ENCODE measurements at regions not wholly inside any gene's neighbourhood (a gene's known extent, or its start where the extent isn't known, plus 50 kb on each side); places are given as distances from the start of the nearest gene placed in this dataset.

DNA sequence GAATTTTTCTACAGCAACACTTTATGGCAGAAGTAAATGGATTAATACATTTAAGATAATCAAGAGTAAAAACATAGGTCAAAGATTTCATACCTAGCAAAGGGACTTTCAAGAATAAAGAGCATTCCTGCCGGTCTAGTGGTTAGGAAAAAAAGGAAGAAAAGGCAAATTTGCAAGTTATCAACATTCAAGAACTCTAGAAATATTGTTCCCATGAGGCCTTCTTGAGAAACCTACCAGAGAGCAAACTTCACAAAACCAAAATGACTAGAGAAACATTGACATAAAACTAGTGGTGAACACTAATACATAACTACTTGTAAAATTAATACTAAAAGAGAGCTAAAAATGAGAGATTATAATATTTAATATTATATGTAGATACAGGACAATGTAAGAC is 320.2 kb upstream of the RGMB start:
- intact Hi-C loops (cut with DNase I), result no loop called here
- Histone ChIP-seq H3K27me3 (no peaks in the 10 kb centered on the region), H3K4me1 (no peaks in the 10 kb centered on the region), H3K27ac (no peak overlapping the region), H3K9me3 (no peaks in the 10 kb centered on the region), H3K36me3 (no peaks in the 10 kb centered on the region), H3K4me3 (no peak overlapping the region)
- WGBS, 2 donors, result 45 to 74% methylated on average over 1 of the region's 1 CpG
- TF ChIP-seq, protein P1, sequence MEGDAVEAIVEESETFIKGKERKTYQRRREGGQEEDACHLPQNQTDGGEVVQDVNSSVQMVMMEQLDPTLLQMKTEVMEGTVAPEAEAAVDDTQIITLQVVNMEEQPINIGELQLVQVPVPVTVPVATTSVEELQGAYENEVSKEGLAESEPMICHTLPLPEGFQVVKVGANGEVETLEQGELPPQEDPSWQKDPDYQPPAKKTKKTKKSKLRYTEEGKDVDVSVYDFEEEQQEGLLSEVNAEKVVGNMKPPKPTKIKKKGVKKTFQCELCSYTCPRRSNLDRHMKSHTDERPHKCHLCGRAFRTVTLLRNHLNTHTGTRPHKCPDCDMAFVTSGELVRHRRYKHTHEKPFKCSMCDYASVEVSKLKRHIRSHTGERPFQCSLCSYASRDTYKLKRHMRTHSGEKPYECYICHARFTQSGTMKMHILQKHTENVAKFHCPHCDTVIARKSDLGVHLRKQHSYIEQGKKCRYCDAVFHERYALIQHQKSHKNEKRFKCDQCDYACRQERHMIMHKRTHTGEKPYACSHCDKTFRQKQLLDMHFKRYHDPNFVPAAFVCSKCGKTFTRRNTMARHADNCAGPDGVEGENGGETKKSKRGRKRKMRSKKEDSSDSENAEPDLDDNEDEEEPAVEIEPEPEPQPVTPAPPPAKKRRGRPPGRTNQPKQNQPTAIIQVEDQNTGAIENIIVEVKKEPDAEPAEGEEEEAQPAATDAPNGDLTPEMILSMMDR (IDR thresholded peaks at IDR 0.05), result no peak
- DNase-seq, result no peak
- no peak for ATAC-seq

DNA sequence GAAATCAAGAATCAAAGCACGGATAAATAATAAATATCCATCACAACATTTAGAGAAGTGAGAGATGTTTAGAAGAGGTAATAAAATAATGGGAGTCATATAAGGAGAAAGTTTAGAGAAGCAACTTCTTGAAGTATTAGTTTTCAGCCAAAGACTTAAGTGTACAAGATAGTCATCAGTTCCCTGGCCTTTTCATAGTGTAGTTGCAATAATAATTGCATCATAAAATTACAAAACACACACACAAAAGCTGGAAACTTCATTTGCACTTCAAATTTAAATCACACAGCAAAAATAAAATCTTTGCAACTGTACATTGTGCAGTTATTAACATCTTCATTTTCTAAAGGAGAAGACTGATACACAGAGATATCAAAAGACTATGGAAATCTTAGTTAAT is 319.1 kb upstream of the RGMB start:
- 65 to 82% methylated on average over 1 of the region's 1 CpG for WGBS, 2 donors
- H3K27ac ChIP-seq, result peak overlapping the region in 2 of 10 donors; percentile 22 to 25
- ATAC-seq (peak in 1 of 8 donors; percentile 48), DNase-seq (no peak)
- H3K36me3 ChIP-seq, result no peaks in the 10 kb centered on the region
- no peak overlapping the region for H3K4me3 ChIP-seq
- TF ChIP-seq, protein P1 (IDR thresholded peaks at IDR 0.05), result no peak
- no peaks in the 10 kb centered on the region for H3K4me1 ChIP-seq
- no peaks in the 10 kb centered on the region for H3K9me3 ChIP-seq
- H3K27me3 ChIP-seq, result no peaks in the 10 kb centered on the region
- intact Hi-C loops (cut with DNase I), result no loop called here

DNA sequence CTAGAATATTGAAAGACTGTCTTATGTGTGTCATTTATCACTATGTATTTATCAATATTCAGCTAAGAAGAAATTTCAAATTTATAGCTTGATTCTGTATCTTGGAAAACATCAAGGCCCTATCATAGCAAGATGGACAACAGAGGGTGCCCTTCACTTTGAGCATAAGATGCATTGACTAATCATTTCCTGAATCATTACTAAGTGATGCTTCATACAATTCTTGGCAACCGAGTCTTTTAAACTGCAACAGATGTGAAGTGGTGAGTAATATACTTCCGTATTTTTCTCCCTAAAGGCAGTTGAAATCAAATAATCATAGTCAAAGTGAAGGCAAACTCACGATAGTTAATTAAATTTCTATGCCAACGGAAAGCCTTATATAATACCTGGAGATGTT is 318.6 kb upstream of the RGMB start:
- Histone ChIP-seq H3K27ac (peak overlapping the region in 2 of 10 donors; percentile 22 to 25), H3K36me3 (no peaks in the 10 kb centered on the region)

DNA sequence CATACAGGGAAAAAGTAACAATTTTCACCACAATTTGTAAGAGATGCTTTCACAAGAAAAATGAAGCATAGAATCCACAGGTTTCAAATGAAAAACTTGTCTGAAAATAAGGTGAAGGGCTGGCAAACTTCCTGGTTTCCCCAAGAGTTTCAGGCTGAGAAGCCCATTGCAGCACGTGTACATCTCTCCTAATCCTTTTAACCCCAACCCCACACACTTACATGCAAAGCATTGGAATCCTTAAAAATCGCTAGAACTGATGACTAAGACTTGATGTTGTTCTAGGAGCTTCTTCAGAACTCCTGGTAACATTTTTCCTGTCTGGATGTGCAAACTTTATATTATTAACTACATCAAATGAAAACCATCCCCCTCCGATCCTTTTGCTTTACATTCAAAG is 317.8 kb upstream of the RGMB start:
- DNase-seq (no peak), ATAC-seq (no peak)
- no peak overlapping the region for H3K4me3 ChIP-seq
- WGBS, 2 donors, result 57 to 61% methylated on average over 3 of the region's 3 CpGs
- H3K36me3 ChIP-seq, result no peaks in the 10 kb centered on the region
- no peaks in the 10 kb centered on the region for H3K9me3 ChIP-seq
- TF ChIP-seq, protein P1 (IDR thresholded peaks at IDR 0.05), result no peak
- H3K27me3 ChIP-seq, result no peaks in the 10 kb centered on the region
- H3K27ac ChIP-seq, result peak overlapping the region in 1 of 10 donors; percentile 25
- intact Hi-C loops (cut with DNase I), result no loop called here
- H3K4me1 ChIP-seq, result no peaks in the 10 kb centered on the region

More for the DNA sequence above, 318.6 kb upstream of the RGMB start:
- H3K27me3 ChIP-seq, result no peaks in the 10 kb centered on the region
- H3K9me3 ChIP-seq, result no peaks in the 10 kb centered on the region
- no peak for DNase-seq
- TF ChIP-seq, protein P1 (IDR thresholded peaks at IDR 0.05), result peak in 2 of 9 donors; percentile 25 to 26
- intact Hi-C loops (cut with DNase I), result no loop called here
- H3K4me1 ChIP-seq, result no peaks in the 10 kb centered on the region
- peak overlapping the region in 1 of 10 donors; percentile 6 for H3K4me3 ChIP-seq
- 50 to 69% methylated on average over 4 of the region's 4 CpGs for WGBS, 2 donors
- ATAC-seq, result peak in 7 of 8 donors; percentile 4 to 87 (median 58)
